Caco-2 (cell line): ENCODE measurements at regions not wholly inside any gene's neighbourhood (a gene's known extent, or its start where the extent isn't known, plus 50 kb on each side); places are given as distances from the start of the nearest gene placed in this dataset.

Source experiments
- BruUV-seq: library from RNA; stranded (reverse); fragments of 400-500 nt; replicated peaks from 2 replicates; lab custom pipeline; 2021; lab: Mats Ljungman, UMichigan
- CTCF ChIA-PET: fragments of 300-600 bp; sonication (Branson Sonifier 250); formaldehyde crosslinking; loops from one replicate; lab custom pipeline; 2022; ENCODE audit warnings: antibody characterized with exemption; lab: Charles Lee
- POLR2A ChIA-PET: fragments of 300-600 bp; sonication (Branson Sonifier 250); formaldehyde crosslinking; loops from one replicate; lab custom pipeline; 2022; ENCODE audit warnings: antibody characterized with exemption; lab: Charles Lee
- DNase-seq, 2 experiments: peaks; one replicate each; pipeline versions ENCODE4 v3.0.0 to v3.0.0-alpha.2; 2020 to 2022
- H3K27me3 ChIP-seq: replicated peaks from 2 replicates; pipeline ENCODE4 v1.6.0; 2011; ENCODE audit warnings: low read length; ENCODE audit not compliant: control insufficient read depth, insufficient read depth
- H3K36me3 ChIP-seq: 2 replicates; pipeline ENCODE4 v1.5.1; 2011; ENCODE audit warnings: low read length; ENCODE audit not compliant: control insufficient read depth, insufficient read depth
- H3K4me1 ChIP-seq: fragments of 250-450 bp; sonication (Bioruptor Pico); 2 replicates; pipeline ENCODE4 v1.5.1; 2020; ENCODE audit warnings: mild to moderate bottlenecking
- H3K4me3 ChIP-seq: 2 replicates; pipeline ENCODE4 v1.5.1; 2011; ENCODE audit warnings: low read depth, mild to moderate bottlenecking, control low read depth, low read length
- H3K9me3 ChIP-seq: fragments of 250-450 bp; sonication (Bioruptor Pico); 2 replicates; pipeline ENCODE4 v1.5.1; 2020; ENCODE audit warnings: mild to moderate bottlenecking, moderate library complexity
- H3K27ac Mint-ChIP-seq: one replicate; pipeline ENCODE4 v1.8.0; 2022; ENCODE audit warnings: mixed read lengths; ENCODE audit not compliant: unreplicated experiment
- H3K27me3 Mint-ChIP-seq: one replicate; pipeline ENCODE4 v1.8.0; 2022; ENCODE audit warnings: mixed read lengths; ENCODE audit not compliant: insufficient read depth, unreplicated experiment
- H3K36me3 Mint-ChIP-seq: one replicate; pipeline ENCODE4 v1.8.0; 2022; ENCODE audit warnings: mild to moderate bottlenecking, mixed read lengths; ENCODE audit not compliant: insufficient read depth, unreplicated experiment
- H3K4me1 Mint-ChIP-seq: one replicate; pipeline ENCODE4 v1.8.0; 2022; ENCODE audit warnings: low read depth, mixed read lengths; ENCODE audit not compliant: unreplicated experiment
- H3K4me3 Mint-ChIP-seq: one replicate; pipeline ENCODE4 v1.8.0; 2022; ENCODE audit warnings: mild to moderate bottlenecking, moderate library complexity, mixed read lengths; ENCODE audit not compliant: unreplicated experiment
- H3K9me3 Mint-ChIP-seq: one replicate; pipeline ENCODE4 v1.8.0; 2022; ENCODE audit warnings: mixed read lengths; ENCODE audit not compliant: unreplicated experiment
- CTCF ChIP-seq, 2 experiments: fragments of 200-600 bp in 1 of 2; IDR thresholded peaks; 1 replicate in 1 of 2; 2 replicates in 1 of 2; pipeline versions ENCODE4 v1.5.1 to v1.8.0; 2011 to 2022; ENCODE audit warnings: antibody characterized with exemption in 1 of 2, control low read depth in 1 of 2, inconsistent platforms in 1 of 2, low read depth in 1 of 2, low read length in 1 of 2, mild to moderate bottlenecking in 1 of 2, moderate library complexity in 1 of 2; ENCODE audit not compliant: insufficient read depth in 1 of 2, severe bottlenecking in 1 of 2, unreplicated experiment in 1 of 2
- intact Hi-C: fragments of 100-400 bp; cut with micrococcal nuclease; formaldehyde crosslinking; loops from one replicate; pipeline ENCODE4 v1.10.0; 2022; ENCODE audit not compliant: unreplicated experiment

- intact Hi-C loops = no loop called here
- H3K27me3 Mint-ChIP-seq = no peaks in the 10 kb centered on the region
- H3K9me3 Mint-ChIP-seq = no peaks in the 10 kb centered on the region
- no peak overlapping the region for H3K4me3 ChIP-seq
- no peaks in the 10 kb centered on the region for H3K36me3 ChIP-seq
- no peaks in the 10 kb centered on the region for H3K27me3 ChIP-seq
- ChIA-PET POLR2A (no interaction called here), CTCF (no interaction called here)
- no peaks in the 10 kb centered on the region for H3K9me3 ChIP-seq
- no peak overlapping the region for H3K4me3 Mint-ChIP-seq
- TF ChIP-seq CTCF (IDR thresholded peaks at IDR 0.05; ENCODE audit: insufficient read depth in 1 of 2, low read depth in 1 of 2, low read length in 1 of 2, severe bottlenecking in 1 of 2, unreplicated experiment in 1 of 2) = no peak
- no TSS peak for BruUV-seq
- DNase-seq = no peak
- H3K4me1 ChIP-seq = no peaks in the 10 kb centered on the region
- H3K4me1 Mint-ChIP-seq = no peaks in the 10 kb centered on the region
- H3K27ac Mint-ChIP-seq = no peak overlapping the region
- no peaks in the 10 kb centered on the region for H3K36me3 Mint-ChIP-seq
These were observed 183.0 kb downstream of the BARHL2 start for GRCh38 chr1:90534116-90534515.

- Histone ChIP-seq H3K9me3 (no peaks in the 10 kb centered on the region), H3K36me3 (no peaks in the 10 kb centered on the region), H3K4me3 (no peak overlapping the region), H3K4me1 (no peaks in the 10 kb centered on the region), H3K27me3 (no peaks in the 10 kb centered on the region)
- ChIA-PET POLR2A (no interaction called here), CTCF (no interaction called here)
- H3K36me3 Mint-ChIP-seq = no peaks in the 10 kb centered on the region
- H3K4me3 Mint-ChIP-seq = no peak overlapping the region
- no TSS peak for BruUV-seq
- no peaks in the 10 kb centered on the region for H3K4me1 Mint-ChIP-seq
- H3K27me3 Mint-ChIP-seq = peaks cover 4% of the 10 kb centered on the region
- intact Hi-C loops = no loop called here
- H3K27ac Mint-ChIP-seq = no peak overlapping the region
- H3K9me3 Mint-ChIP-seq = no peaks in the 10 kb centered on the region
- no peak for TF ChIP-seq CTCF (IDR thresholded peaks at IDR 0.05; ENCODE audit: insufficient read depth in 1 of 2, low read depth in 1 of 2, low read length in 1 of 2, severe bottlenecking in 1 of 2, unreplicated experiment in 1 of 2)
- DNase-seq = no peak
These were observed 190.1 kb downstream of the BARHL2 start for GRCh38 chr1:90526954-90527353.

- CTCF ChIA-PET = no interaction called here
- Mint-ChIP-seq H3K4me3 (no peak overlapping the region), H3K9me3 (no peaks in the 10 kb centered on the region), H3K4me1 (no peaks in the 10 kb centered on the region), H3K27ac (no peak overlapping the region), H3K27me3 (no peaks in the 10 kb centered on the region), H3K36me3 (no peaks in the 10 kb centered on the region)
- BruUV-seq = no TSS peak
- no peaks in the 10 kb centered on the region for H3K9me3 ChIP-seq
- no peaks in the 10 kb centered on the region for H3K4me1 ChIP-seq
- no peaks in the 10 kb centered on the region for H3K27me3 ChIP-seq
- DNase-seq = no peak
- H3K4me3 ChIP-seq = no peak overlapping the region
- POLR2A ChIA-PET = no interaction called here
- no peak for TF ChIP-seq CTCF (IDR thresholded peaks at IDR 0.05; ENCODE audit: insufficient read depth in 1 of 2, low read depth in 1 of 2, low read length in 1 of 2, severe bottlenecking in 1 of 2, unreplicated experiment in 1 of 2)
- no peaks in the 10 kb centered on the region for H3K36me3 ChIP-seq
- intact Hi-C loops = no loop called here
These were observed 194.7 kb downstream of the BARHL2 start for GRCh38 chr1:90522432-90522831.
